GM18873 (cell line): ENCODE measurements at regions not wholly inside any gene's neighbourhood (a gene's known extent, or its start where the extent isn't known, plus 50 kb on each side); places are given as distances from the start of the nearest gene placed in this dataset.

Source experiments
- ATAC-seq: cut with Tn5 transposase; IDR thresholded peaks from one replicate; pipeline ENCODE4 v1.9.1; 2021; ENCODE audit warnings: mild to moderate bottlenecking, moderate library complexity, moderate number of reproducible peaks; ENCODE audit not compliant: unreplicated experiment, low FRiP score

- ATAC-seq, result no peak
Measured at GRCh38 chr7:9937944-9938631, 1035.6 kb upstream of the PHF14 start.

GRCh38 chr7:9939176-9939575 is 1034.5 kb upstream of the PHF14 start:
- no peak for ATAC-seq

GRCh38 chr7:9945131-9945530 is 1028.5 kb upstream of the PHF14 start:
- ATAC-seq, result no peak

- no peak for ATAC-seq
Measured at GRCh38 chr7:9945857-9946256, 1027.8 kb upstream of the PHF14 start.

GRCh38 chr7:9955138-9955537 is 1018.5 kb upstream of the PHF14 start:
- no peak for ATAC-seq

- no peak for ATAC-seq
Measured at GRCh38 chr7:9958486-9958885, 1015.2 kb upstream of the PHF14 start.

- no peak for ATAC-seq
Measured at GRCh38 chr7:9960460-9960859, 1013.2 kb upstream of the PHF14 start.

- ATAC-seq, result no peak
Measured at GRCh38 chr7:9961161-9961922, 1012.3 kb upstream of the PHF14 start.

GRCh38 chr7:9962742-9963141 is 1010.9 kb upstream of the PHF14 start:
- ATAC-seq, result no peak

- ATAC-seq, result no peak
Measured at GRCh38 chr7:9978106-9979064, 995.3 kb upstream of the PHF14 start.

GRCh38 chr7:9981742-9982349 is 991.8 kb upstream of the PHF14 start:
- no peak for ATAC-seq

- ATAC-seq, result no peak
Measured at GRCh38 chr7:9983048-9983447, 990.6 kb upstream of the PHF14 start.

- ATAC-seq, result no peak
Measured at GRCh38 chr7:10015687-10016086, 958.0 kb upstream of the PHF14 start.

GRCh38 chr7:10022480-10022879 is 951.2 kb upstream of the PHF14 start:
- no peak for ATAC-seq

- ATAC-seq, result no peak
Measured at GRCh38 chr7:10022957-10023356, 950.7 kb upstream of the PHF14 start.

GRCh38 chr7:10034843-10035556 is 938.7 kb upstream of the PHF14 start:
- no peak for ATAC-seq

GRCh38 chr7:10036693-10037092 is 937.0 kb upstream of the PHF14 start:
- ATAC-seq, result no peak

GRCh38 chr7:10038351-10038750 is 935.3 kb upstream of the PHF14 start:
- no peak for ATAC-seq

GRCh38 chr7:10040674-10041073 is 933.0 kb upstream of the PHF14 start:
- no peak for ATAC-seq

- no peak for ATAC-seq
Measured at GRCh38 chr7:10070899-10071298, 902.8 kb upstream of the PHF14 start.
